ENCODE measurements at regions not wholly inside any gene's neighbourhood (a gene's known extent, or its start where the extent isn't known, plus 50 kb on each side); places are given as distances from the start of the nearest gene placed in this dataset.
"Not testable (repeated sequence)": the region's sequence is repeated elsewhere in the genome, so short reads cannot be mapped to it uniquely, and the experiment has no call there.

GRCh38 chr12:31220633-31221550, 105.1 kb downstream of the SINHCAF start:
- Mint-ChIP-seq H3K4me1 (no peaks in the 10 kb centered on the region), H3K27me3 (ENCODE audit: low read depth in 3 of 3) (peaks cover 0 to 3% (median 2%) of the 10 kb centered on the region in 3 donors), H3K9me3 (peaks cover 0 to 2% (median 0%) of the 10 kb centered on the region in 6 donors), H3K4me3 (no peak overlapping the region), H3K36me3 (no peaks in the 10 kb centered on the region), H3K27ac (no peak overlapping the region)
- no peak for DNase-seq

DNA sequence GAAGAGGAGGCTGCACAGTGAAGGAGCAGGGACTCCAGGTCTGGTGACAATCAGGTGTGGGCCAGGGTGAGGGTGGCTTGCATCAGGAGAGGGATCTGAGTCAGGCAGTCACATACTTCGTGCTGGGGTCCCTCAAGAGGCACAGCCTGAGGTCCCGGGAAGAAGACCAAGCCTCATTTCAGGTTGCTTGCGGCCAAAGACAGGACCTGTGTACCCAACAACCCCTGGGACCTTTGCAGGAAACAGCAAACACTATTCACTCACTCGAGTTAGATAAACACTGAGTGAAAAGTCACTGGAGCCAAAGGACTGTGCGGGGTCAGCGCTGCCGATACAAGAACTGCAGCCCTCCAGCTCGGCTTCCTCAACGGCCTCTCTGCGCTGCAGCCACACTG, 104.4 kb downstream of the SINHCAF start:
- peaks cover 0 to 2% (median 1%) of the 10 kb centered on the region in 3 donors for H3K27me3 Mint-ChIP-seq (ENCODE audit: low read depth in 3 of 3)
- H3K4me1 Mint-ChIP-seq, result no peaks in the 10 kb centered on the region

GRCh38 chr12:31222620-31223222, 103.2 kb downstream of the SINHCAF start:
- H3K27me3 Mint-ChIP-seq (ENCODE audit: low read depth in 3 of 3), result peaks cover 0 to 2% (median 1%) of the 10 kb centered on the region in 3 donors

More for the DNA sequence above, 104.4 kb downstream of the SINHCAF start:
- no peak for DNase-seq
- peaks cover 0 to 2% (median 0%) of the 10 kb centered on the region in 6 donors for H3K9me3 Mint-ChIP-seq
- H3K4me3 Mint-ChIP-seq, result no peak overlapping the region
- no peak overlapping the region for H3K27ac Mint-ChIP-seq
- H3K36me3 Mint-ChIP-seq, result no peaks in the 10 kb centered on the region

DNA sequence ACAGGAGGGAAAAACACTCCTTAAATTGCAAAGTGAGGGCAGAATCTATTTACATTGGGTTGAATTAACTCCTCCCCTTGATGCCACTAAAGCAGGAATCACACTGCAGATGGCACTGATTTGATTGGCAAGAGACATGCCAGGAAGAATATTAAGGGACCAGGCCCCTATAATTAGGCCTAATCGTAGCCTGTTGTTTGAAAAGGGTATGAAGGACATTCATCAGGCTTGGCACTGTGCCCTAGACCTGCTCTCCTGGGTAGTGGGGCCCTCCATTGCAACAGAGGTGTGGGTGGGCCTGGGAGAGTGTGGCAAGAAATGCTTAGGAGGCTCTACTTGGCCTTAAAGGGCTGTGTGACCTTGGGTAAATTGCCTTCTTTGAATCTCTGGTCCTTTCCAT, 102.3 kb downstream of the SINHCAF start:
- H3K36me3 Mint-ChIP-seq; H3K9me3 Mint-ChIP-seq; H3K27me3 Mint-ChIP-seq (ENCODE audit: low read depth in 3 of 3); H3K4me3 Mint-ChIP-seq; DNase-seq; H3K27ac Mint-ChIP-seq; H3K4me1 Mint-ChIP-seq: not testable (repeated sequence)

More at GRCh38 chr12:31222620-31223222, 103.2 kb downstream of the SINHCAF start:
- H3K4me1 Mint-ChIP-seq, result no peaks in the 10 kb centered on the region
- H3K36me3 Mint-ChIP-seq, result no peaks in the 10 kb centered on the region
- H3K4me3 Mint-ChIP-seq, result no peak overlapping the region
- peaks cover 0 to 2% (median 0%) of the 10 kb centered on the region in 6 donors for H3K9me3 Mint-ChIP-seq
- no peak overlapping the region for H3K27ac Mint-ChIP-seq
- no peak for DNase-seq

DNA sequence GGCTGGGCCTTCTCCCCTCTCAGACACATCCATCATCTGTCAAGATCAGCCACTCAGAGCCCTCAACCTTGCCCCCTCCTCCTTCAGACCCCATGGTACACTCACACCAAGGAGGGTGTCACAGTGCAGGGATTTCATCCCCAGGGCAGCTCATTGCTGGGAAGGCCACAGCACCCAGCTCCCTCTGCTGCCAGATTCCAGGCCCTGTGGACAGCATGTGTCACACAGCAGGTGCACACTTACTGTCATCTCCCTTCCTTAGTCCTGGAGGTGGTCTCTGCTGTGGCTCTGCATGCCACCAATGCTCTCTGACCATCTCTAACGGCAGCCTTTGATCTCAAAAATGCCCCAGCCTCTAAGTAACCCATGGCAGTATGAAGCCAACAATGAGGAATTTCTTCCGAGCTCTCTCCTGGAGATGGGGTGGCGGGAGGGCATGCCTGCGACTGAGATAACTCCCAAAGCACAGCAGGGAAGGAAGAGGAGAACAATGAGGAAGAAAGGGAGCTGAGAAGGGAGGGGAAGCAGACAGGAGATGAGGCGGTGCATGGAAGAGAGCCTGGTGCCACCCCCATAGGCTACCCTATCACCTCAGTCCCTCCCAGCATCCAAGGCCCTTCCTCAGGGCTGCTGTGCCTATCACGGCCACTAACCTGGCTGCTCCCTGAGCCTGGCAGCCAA, 101.0 kb downstream of the SINHCAF start:
- no peak overlapping the region for H3K4me3 Mint-ChIP-seq
- no peaks in the 10 kb centered on the region for H3K4me1 Mint-ChIP-seq
- DNase-seq, result no peak
- no peaks in the 10 kb centered on the region for H3K36me3 Mint-ChIP-seq
- no peaks in the 10 kb centered on the region for H3K27me3 Mint-ChIP-seq (ENCODE audit: low read depth in 3 of 3)
- H3K27ac Mint-ChIP-seq, result no peak overlapping the region
- H3K9me3 Mint-ChIP-seq, result no peaks in the 10 kb centered on the region

DNA sequence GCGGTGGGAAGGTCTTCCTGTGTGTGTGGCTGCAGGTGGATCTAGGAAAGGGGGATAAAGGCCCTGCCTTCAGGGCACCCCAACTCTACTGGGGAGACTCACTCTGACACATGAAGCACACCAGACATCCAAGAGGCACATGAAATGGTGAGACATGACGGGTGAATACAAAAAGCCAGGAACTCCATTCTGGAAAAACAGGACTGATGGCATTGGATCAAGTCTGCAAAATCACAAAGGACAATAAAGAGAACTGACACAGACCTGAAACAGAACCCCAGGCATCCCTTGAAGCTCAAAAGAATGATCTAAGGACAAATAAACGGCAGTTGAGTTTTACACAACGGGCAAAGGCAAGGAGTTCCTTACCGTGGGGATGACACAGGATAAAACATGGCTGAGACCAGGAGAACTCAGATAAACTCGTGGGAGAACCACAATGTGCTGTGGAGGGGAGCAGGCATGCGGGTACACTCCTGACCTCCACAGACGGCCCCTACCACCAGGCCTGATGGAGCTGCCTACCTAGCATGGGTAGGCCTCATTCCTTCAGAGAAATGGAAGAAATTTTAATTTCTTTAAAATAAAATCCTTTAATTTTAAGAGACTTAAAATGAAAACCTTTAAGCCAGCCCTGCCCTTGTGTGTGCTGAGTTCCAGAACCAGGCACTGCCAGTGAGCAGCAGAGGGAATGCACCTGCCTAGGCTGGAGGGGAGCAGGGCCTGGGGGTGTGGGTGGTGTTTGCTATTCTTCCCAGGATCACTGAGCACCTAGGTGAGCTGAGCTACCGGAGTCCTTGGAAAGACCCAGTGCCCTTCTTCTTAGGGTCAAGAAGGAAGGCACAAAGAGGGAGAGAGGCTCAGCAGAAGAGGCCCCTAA, 100.1 kb downstream of the SINHCAF start:
- Mint-ChIP-seq H3K27me3 (ENCODE audit: low read depth in 3 of 3) (no peaks in the 10 kb centered on the region), H3K27ac (no peak overlapping the region), H3K4me1 (no peaks in the 10 kb centered on the region), H3K4me3 (no peak overlapping the region), H3K9me3 (no peaks in the 10 kb centered on the region), H3K36me3 (no peaks in the 10 kb centered on the region)
- DNase-seq, result no peak

DNA sequence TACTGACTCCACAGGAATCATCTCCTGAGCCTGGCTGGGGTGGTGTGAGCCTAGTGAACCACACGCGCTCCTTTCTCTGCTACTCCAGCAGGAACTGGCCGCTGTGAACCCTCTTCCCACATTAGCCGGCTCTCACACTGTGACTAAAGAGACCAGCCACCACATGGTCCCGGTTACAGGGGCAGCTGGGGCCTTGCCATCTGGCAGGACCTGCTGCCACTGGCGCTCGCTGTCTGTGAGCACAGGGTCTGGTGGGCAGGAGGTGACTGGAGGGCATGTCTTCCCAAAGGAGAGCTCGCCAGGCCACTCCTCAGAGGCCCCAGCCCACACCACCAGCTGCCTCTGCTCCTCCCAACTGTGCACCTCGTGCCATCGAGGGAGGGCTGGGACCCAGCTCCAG, 99.3 kb downstream of the SINHCAF start:
- Mint-ChIP-seq H3K4me3 (no peak overlapping the region), H3K9me3 (no peaks in the 10 kb centered on the region), H3K4me1 (no peaks in the 10 kb centered on the region), H3K27ac (no peak overlapping the region), H3K27me3 (ENCODE audit: low read depth in 3 of 3) (peaks cover 0 to under 1% (median 0%) of the 10 kb centered on the region in 3 donors), H3K36me3 (no peaks in the 10 kb centered on the region)
- no peak for DNase-seq

GRCh38 chr12:31227401-31227981, 98.5 kb downstream of the SINHCAF start:
- no peak overlapping the region for H3K4me3 Mint-ChIP-seq
- H3K27ac Mint-ChIP-seq, result no peak overlapping the region
- peaks cover 0 to 1% (median 0%) of the 10 kb centered on the region in 3 donors for H3K27me3 Mint-ChIP-seq (ENCODE audit: low read depth in 3 of 3)
- H3K9me3 Mint-ChIP-seq, result no peaks in the 10 kb centered on the region
- no peak for DNase-seq
- H3K36me3 Mint-ChIP-seq, result no peaks in the 10 kb centered on the region
- H3K4me1 Mint-ChIP-seq, result no peaks in the 10 kb centered on the region

DNA sequence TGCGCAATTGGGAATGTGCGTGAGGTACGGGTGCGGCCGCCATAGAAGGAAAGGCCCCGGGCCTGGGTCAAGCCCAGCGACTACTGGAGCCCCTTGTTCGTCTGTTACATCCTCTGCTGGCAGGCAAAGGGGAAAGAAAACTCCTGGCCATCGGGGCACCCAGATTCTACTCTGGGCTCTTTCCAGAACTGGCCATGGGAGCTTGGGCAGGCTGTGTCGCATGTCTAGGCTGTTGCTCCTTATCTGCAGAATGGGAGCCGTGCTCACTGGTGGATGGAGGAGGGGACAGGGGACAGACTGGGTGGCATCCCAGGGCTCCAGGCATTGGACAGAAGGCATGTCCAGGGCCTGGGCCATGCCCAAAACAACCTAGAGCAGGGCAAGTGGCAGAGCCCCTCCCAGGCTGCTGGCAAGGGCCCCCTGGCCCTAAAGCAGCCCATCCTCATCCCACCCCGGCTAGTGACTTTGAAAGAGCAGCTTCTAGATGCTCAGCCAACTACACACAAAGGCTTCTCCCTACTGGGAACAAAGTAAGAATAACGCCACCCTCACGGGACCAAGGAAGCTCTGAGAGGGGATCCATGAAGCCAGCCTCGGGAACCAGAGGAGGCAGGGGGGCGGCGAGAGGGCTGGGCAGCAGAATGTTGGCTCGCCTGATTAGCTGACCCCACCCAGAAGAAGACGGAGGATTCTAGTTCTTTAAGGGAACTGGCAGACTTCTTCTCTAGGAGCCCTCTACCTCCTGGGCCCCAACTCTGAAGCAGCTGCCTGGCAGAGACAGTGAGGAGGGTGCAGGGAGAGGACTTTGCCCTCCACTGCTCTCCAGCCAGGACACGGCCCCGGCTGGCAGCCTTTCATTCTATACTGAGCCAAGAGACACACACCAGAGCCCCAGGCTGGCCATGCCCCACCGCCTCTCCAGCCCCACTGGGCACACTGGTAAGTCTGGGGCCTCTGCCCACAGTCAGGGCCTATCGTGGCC, 96.8 kb downstream of the SINHCAF start:
- Mint-ChIP-seq H3K36me3 (no peaks in the 10 kb centered on the region), H3K4me1 (no peaks in the 10 kb centered on the region), H3K9me3 (no peaks in the 10 kb centered on the region), H3K27ac (no peak overlapping the region), H3K27me3 (ENCODE audit: low read depth in 3 of 3) (peaks cover 0 to 5% (median under 1%) of the 10 kb centered on the region in 3 donors), H3K4me3 (no peak overlapping the region)
- DNase-seq, result no peak

DNA sequence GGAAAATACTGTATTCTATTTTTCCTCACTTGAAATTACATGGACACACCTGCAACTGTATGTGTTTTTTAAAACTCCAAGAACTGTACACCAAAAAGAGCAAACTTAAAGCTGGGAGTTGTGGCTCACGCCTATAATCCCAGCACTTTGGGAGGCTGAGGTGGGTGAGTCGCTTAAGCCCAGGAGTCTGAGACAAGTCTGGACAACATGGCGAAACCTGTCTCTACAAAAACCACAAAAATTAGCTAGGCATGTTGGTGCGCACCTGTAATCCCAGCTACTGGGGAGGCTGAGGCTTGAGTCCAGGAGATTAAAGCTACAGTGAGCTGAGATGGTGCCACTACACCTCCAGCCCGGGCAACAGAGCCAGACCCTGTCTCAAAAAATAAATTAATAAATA, 95.9 kb downstream of the SINHCAF start:
- DNase-seq, result no peak
- H3K4me1 Mint-ChIP-seq, result no peaks in the 10 kb centered on the region
- H3K36me3 Mint-ChIP-seq, result no peaks in the 10 kb centered on the region
- no peaks in the 10 kb centered on the region for H3K9me3 Mint-ChIP-seq
- H3K4me3 Mint-ChIP-seq, result no peak overlapping the region
- H3K27me3 Mint-ChIP-seq (ENCODE audit: low read depth in 3 of 3), result peaks cover 0 to 5% (median 1%) of the 10 kb centered on the region in 3 donors
- no peak overlapping the region for H3K27ac Mint-ChIP-seq
